ENCODE measurements at regions not wholly inside any gene's neighbourhood (a gene's known extent, or its start where the extent isn't known, plus 50 kb on each side); places are given as distances from the start of the nearest gene placed in this dataset.

DNA sequence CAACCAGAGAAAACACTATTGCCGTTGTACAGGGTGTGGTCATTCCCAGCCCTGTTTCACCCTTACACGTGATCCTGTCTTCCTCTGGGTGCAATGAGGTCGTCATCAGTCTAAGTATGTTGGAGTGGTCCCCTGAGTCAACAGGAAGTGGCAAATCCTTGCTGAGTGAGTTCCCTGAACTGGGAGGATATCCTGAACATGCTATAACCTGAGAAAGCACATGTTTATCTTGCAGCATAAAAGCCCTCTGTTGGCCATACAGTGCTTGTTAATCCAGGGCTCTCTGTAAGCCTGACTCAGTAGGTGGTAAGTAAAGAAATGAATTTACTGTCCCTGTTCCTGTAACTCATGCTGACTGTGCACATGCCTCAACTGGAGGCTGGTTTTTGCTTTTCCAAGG is 477.8 kb upstream of the RGMA start:
- H3K9me3 ChIP-seq: no peaks in the 10 kb centered on the region
- intact Hi-C loops (cut with DNase I): no loop called here
- H3K27me3 ChIP-seq: no peaks in the 10 kb centered on the region
- H3K27ac ChIP-seq: no peak overlapping the region
- DNase-seq (ENCODE audit: low spot score in 2 of 2): no peak
- TF ChIP-seq, protein P1, sequence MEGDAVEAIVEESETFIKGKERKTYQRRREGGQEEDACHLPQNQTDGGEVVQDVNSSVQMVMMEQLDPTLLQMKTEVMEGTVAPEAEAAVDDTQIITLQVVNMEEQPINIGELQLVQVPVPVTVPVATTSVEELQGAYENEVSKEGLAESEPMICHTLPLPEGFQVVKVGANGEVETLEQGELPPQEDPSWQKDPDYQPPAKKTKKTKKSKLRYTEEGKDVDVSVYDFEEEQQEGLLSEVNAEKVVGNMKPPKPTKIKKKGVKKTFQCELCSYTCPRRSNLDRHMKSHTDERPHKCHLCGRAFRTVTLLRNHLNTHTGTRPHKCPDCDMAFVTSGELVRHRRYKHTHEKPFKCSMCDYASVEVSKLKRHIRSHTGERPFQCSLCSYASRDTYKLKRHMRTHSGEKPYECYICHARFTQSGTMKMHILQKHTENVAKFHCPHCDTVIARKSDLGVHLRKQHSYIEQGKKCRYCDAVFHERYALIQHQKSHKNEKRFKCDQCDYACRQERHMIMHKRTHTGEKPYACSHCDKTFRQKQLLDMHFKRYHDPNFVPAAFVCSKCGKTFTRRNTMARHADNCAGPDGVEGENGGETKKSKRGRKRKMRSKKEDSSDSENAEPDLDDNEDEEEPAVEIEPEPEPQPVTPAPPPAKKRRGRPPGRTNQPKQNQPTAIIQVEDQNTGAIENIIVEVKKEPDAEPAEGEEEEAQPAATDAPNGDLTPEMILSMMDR (IDR thresholded peaks at IDR 0.05): no peak
- no peaks in the 10 kb centered on the region for H3K36me3 ChIP-seq
- no peaks in the 10 kb centered on the region for H3K4me1 ChIP-seq
- H3K4me3 ChIP-seq: no peak overlapping the region

DNA sequence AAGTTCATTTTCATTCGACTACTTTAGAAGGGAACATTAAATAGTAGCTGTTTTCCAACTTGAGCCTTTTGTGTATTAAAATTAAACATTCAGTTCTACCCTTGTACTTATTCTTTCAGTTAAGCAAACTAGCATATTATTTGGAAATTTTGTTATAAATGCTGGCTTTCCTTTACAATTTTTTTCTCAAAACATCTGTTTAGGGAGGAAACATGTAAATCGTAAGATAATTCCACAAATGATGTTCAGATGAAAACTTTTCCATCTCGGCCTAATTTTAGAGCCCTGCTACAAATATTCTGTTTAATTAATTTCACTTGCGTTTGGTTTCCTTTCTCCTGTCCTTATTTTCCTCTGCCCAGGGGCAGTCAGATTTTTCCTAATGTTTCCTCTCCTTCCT is 476.2 kb upstream of the RGMA start:
- H3K4me1 ChIP-seq: no peaks in the 10 kb centered on the region
- H3K27me3 ChIP-seq: no peaks in the 10 kb centered on the region
- H3K4me3 ChIP-seq: no peak overlapping the region
- TF ChIP-seq, protein P1 (IDR thresholded peaks at IDR 0.05): no peak
- intact Hi-C loops (cut with DNase I): no loop called here
- H3K27ac ChIP-seq: no peak overlapping the region
- H3K9me3 ChIP-seq: no peaks in the 10 kb centered on the region
- DNase-seq (ENCODE audit: low spot score in 2 of 2): no peak
- no peaks in the 10 kb centered on the region for H3K36me3 ChIP-seq

DNA sequence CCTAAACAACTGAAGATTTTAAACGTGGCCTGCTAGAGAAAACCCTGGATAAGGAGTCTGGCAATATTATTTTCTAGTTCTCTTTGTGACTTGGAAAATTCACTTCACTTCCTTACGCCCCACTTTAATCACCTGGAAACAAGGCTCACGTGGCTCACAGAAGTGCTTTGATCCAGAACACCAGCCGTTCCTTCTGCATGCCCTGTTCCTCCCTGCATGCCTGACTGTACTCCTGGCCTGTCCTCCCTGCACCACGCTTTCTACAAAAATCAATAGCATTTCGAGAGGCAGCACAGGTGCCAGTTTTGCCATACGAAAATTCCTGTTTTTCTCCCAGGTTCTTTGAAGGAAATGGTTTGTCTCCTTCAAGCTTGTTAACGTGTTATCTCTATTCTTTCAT is 474.2 kb upstream of the RGMA start:
- intact Hi-C loops (cut with DNase I): no loop called here
- no peaks in the 10 kb centered on the region for H3K9me3 ChIP-seq
- no peaks in the 10 kb centered on the region for H3K36me3 ChIP-seq
- H3K4me3 ChIP-seq: no peak overlapping the region
- H3K27ac ChIP-seq: no peak overlapping the region
- TF ChIP-seq, protein P1 (IDR thresholded peaks at IDR 0.05): no peak
- H3K4me1 ChIP-seq: no peaks in the 10 kb centered on the region
- no peak for DNase-seq (ENCODE audit: low spot score in 2 of 2)
- no peaks in the 10 kb centered on the region for H3K27me3 ChIP-seq

DNA sequence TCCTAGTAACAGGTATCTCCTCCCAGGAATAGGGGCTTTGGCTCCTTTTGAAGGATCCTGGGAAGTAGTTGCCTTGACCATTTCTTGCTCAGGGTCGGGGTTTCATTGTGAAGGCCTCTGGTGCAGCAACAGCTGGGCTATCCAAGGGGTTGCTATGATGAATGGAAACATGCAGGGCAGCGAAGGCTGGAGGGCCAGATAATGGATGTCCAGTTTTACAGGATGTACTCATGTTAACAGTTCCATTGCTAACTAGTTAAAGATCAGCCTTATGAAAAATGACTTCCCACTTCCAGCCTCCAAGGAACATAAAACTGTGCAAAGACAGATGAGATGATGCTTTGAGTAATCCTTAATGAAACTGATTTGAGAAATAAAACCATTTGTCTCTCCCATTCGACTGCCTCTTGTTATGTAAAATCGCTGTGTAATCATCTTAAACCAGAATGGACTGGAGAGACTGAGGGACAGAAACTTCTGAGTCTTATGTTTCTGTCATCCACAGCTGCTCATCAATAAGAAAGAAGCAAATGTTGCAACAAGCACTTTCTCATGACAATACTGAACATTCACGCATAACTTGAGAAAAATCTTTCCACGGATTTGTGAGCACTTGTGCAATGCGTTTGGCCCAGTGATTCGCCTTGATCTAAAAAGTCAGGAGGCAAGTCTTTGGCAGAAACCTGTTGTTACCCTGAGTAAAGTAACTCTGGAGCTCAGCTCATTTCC is 473.5 kb upstream of the RGMA start:
- no peak for DNase-seq (ENCODE audit: low spot score in 2 of 2)
- no peaks in the 10 kb centered on the region for H3K4me1 ChIP-seq
- no peaks in the 10 kb centered on the region for H3K36me3 ChIP-seq
- TF ChIP-seq, protein P1 (IDR thresholded peaks at IDR 0.05): no peak
- no peaks in the 10 kb centered on the region for H3K27me3 ChIP-seq
- H3K27ac ChIP-seq: no peak overlapping the region
- H3K4me3 ChIP-seq: no peak overlapping the region
- no peaks in the 10 kb centered on the region for H3K9me3 ChIP-seq
- intact Hi-C loops (cut with DNase I): no loop called here

DNA sequence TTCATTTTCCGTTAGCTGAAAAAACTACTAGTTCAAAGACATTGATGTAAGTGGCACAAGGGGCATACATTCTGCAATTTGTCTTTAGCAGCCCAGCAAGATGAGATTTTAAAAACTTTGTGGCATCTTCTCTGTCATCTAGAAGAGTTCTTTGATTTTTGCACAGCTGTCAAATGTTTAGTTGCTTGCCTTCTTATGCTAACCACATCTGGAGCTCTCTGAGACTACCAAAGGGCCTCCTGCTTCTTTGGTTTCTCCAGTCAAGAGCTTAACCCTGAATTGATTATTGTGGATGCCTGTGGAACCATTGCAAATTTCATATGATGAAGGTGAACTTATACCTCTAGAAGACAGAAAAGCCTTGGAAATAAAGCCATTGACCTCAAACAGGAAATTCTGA is 468.7 kb upstream of the RGMA start:
- TF ChIP-seq, protein P1 (IDR thresholded peaks at IDR 0.05): no peak
- no peaks in the 10 kb centered on the region for H3K36me3 ChIP-seq
- intact Hi-C loops (cut with DNase I): no loop called here
- H3K27ac ChIP-seq: no peak overlapping the region
- no peak overlapping the region for H3K4me3 ChIP-seq
- H3K27me3 ChIP-seq: no peaks in the 10 kb centered on the region
- no peaks in the 10 kb centered on the region for H3K9me3 ChIP-seq
- no peak for DNase-seq (ENCODE audit: low spot score in 2 of 2)
- H3K4me1 ChIP-seq: no peaks in the 10 kb centered on the region

Data from ascending aorta (tissue), 2 donors.